Dermis blood vessel endothelial cell (primary cell): ENCODE measurements at regions not wholly inside any gene's neighbourhood (a gene's known extent, or its start where the extent isn't known, plus 50 kb on each side); places are given as distances from the start of the nearest gene placed in this dataset.

Source experiments
- DNase-seq: peaks from one replicate; pipeline ENCODE4 v3.0.0; 2010

- DNase-seq = peak; percentile 14
Measured at GRCh38 chr1:68551459-68551858, 54.6 kb upstream of the DEPDC1 start.

GRCh38 chr1:68558321-68559026, 61.6 kb upstream of the DEPDC1 start:
- no peak for DNase-seq

GRCh38 chr1:68565923-68566322, 69.0 kb upstream of the DEPDC1 start:
- no peak for DNase-seq

- DNase-seq = peak; percentile 22
Measured at GRCh38 chr1:68570871-68571270, 74.0 kb upstream of the DEPDC1 start.

- no peak for DNase-seq
Measured at GRCh38 chr1:68571454-68572235, 74.8 kb upstream of the DEPDC1 start.

GRCh38 chr1:68585351-68585750, 88.5 kb upstream of the DEPDC1 start:
- DNase-seq = no peak

- no peak for DNase-seq
Measured at GRCh38 chr1:68586766-68587165, 89.9 kb upstream of the DEPDC1 start.

GRCh38 chr1:68588304-68588703, 91.4 kb upstream of the DEPDC1 start:
- no peak for DNase-seq

- DNase-seq = no peak
Measured at GRCh38 chr1:68590473-68590872, 93.6 kb upstream of the DEPDC1 start.

GRCh38 chr1:68594851-68595250, 98.0 kb upstream of the DEPDC1 start:
- DNase-seq = no peak

GRCh38 chr1:68600049-68600661, 103.3 kb upstream of the DEPDC1 start:
- DNase-seq = peak; percentile 16

- no peak for DNase-seq
Measured at GRCh38 chr1:68608289-68608688, 111.4 kb upstream of the DEPDC1 start.

GRCh38 chr1:68615312-68615711, 118.4 kb upstream of the DEPDC1 start:
- DNase-seq = no peak

- no peak for DNase-seq
Measured at GRCh38 chr1:68617942-68618341, 121.1 kb upstream of the DEPDC1 start.

GRCh38 chr1:68620571-68620970, 123.7 kb upstream of the DEPDC1 start:
- no peak for DNase-seq

- DNase-seq = no peak
Measured at GRCh38 chr1:68623700-68624099, 126.8 kb upstream of the DEPDC1 start.

GRCh38 chr1:68624233-68624632, 127.4 kb upstream of the DEPDC1 start:
- DNase-seq = peak; percentile 23

GRCh38 chr1:68625624-68626023, 128.7 kb upstream of the DEPDC1 start:
- DNase-seq = no peak

- peak; percentile 1 for DNase-seq
Measured at GRCh38 chr1:68633141-68633919, 136.4 kb upstream of the DEPDC1 start.

GRCh38 chr1:68644504-68644903, 147.6 kb upstream of the DEPDC1 start:
- DNase-seq = no peak

- no peak for DNase-seq
Measured at GRCh38 chr1:68651115-68651514, 154.2 kb upstream of the DEPDC1 start.

- no peak for DNase-seq
Measured at GRCh38 chr1:68653882-68654281, 157.0 kb upstream of the DEPDC1 start.

GRCh38 chr1:68673771-68674170, 176.9 kb upstream of the DEPDC1 start:
- DNase-seq = no peak
